GM12874 (cell line): ENCODE measurements at regions not wholly inside any gene's neighbourhood (a gene's known extent, or its start where the extent isn't known, plus 50 kb on each side); places are given as distances from the start of the nearest gene placed in this dataset.

Experiments used
- TF ChIP-seq, protein P1 (sequence below): IDR thresholded peaks from 2 replicates; pipeline ENCODE4 v1.5.1; 2011; ENCODE audit warnings: low read depth, mild to moderate bottlenecking, control low read depth, low read length, moderate library complexity; ENCODE audit not compliant: insufficient read depth

DNA sequence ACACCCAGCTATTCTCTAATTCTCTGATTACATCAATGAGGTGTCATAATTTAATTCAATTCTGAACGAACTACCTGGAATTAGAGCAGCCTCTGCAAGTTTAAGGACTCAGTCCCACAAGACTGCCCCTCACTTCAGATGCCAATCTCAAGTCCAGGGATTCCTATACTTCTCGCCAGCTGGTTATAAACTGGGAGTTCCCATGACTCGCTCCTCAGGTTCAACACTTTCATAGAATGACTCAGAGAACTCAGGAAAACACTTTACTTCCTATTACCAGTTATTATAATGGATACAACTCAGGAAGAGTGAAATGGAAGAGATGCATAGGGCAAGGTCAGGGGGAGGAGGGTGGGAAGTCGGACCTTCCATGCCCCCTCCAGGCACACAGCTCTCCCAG is 112.3 kb upstream of the ATP5MC3 start:
- TF ChIP-seq, protein P1, sequence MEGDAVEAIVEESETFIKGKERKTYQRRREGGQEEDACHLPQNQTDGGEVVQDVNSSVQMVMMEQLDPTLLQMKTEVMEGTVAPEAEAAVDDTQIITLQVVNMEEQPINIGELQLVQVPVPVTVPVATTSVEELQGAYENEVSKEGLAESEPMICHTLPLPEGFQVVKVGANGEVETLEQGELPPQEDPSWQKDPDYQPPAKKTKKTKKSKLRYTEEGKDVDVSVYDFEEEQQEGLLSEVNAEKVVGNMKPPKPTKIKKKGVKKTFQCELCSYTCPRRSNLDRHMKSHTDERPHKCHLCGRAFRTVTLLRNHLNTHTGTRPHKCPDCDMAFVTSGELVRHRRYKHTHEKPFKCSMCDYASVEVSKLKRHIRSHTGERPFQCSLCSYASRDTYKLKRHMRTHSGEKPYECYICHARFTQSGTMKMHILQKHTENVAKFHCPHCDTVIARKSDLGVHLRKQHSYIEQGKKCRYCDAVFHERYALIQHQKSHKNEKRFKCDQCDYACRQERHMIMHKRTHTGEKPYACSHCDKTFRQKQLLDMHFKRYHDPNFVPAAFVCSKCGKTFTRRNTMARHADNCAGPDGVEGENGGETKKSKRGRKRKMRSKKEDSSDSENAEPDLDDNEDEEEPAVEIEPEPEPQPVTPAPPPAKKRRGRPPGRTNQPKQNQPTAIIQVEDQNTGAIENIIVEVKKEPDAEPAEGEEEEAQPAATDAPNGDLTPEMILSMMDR, result no peak

DNA sequence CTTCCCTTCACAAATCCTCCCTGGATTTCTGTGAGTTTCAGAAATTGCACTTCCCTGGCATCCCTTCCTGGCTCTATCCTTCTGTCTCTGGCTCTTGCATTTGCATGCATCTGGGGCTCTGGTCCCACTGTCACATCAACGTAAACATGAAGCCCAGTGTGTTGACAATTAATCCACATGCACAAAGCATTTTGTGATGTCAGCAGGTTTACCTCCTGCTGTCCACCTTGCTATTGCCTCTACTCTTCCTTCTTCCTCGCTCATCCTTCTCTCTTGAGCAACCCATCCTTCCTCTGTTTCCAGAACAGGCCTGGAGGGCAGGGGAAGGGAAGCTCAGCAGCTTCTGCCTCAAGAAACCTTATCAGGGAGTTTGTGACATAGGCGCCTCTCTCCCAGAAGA is 111.7 kb upstream of the ATP5MC3 start:
- TF ChIP-seq, protein P1, result no peak

DNA sequence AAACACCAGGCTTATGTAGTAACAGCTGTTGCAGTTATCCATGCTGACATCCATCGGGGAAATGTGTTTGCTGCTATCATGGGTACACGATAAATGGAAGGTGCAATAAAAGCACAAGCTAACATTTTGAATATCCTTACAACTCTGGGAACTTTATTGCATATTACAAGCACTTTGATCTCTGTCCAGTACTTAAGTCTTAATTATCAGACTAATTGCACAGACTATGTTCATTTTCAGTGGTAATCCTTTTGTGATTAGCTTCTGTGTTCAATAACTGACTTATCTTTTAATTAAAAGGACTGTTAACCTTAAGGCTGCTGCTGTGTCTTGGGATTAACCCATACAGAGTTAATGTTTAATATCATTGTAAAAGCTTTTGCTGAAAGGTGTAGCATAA is 101.4 kb upstream of the ATP5MC3 start:
- TF ChIP-seq, protein P1, result no peak

DNA sequence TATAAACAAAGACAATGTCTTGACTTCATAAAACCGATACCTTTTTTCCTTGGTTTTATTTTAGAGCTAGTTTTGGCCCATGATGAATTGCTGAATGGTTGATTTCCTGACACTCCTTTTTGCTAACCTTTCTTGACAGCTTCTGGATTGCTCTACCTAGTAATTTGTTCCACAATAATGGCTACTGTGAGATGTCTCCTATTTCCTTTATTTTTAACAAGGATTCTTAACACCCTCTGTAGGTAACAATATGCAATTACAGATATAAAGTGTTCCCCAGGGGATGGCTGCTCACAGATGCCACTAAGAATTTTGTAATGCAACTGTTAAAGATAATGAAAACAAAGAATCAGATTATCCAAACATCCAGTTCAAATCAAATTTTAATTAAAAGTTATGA is 100.8 kb upstream of the ATP5MC3 start:
- TF ChIP-seq, protein P1, result peak; percentile 22; the same call in 1 of the 2 replicates

DNA sequence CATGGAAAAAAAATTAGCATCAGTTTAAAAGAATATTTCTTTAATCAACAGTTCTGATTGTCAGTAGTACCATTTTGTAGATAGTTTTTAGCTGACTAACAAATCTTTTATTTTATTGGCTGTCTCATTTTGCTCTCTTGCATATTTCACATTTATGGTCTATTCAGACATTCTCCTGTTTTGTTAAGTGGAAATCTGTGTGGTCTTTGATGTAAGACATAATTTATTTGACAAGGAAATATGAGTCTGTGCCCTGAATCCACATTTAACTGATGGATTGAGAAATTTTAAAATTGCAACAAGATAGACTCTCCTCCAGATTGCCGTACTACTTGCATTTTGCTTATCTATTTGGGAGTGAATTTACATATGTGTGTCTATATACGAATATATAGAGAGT is 96.3 kb upstream of the ATP5MC3 start:
- TF ChIP-seq, protein P1, result no peak

DNA sequence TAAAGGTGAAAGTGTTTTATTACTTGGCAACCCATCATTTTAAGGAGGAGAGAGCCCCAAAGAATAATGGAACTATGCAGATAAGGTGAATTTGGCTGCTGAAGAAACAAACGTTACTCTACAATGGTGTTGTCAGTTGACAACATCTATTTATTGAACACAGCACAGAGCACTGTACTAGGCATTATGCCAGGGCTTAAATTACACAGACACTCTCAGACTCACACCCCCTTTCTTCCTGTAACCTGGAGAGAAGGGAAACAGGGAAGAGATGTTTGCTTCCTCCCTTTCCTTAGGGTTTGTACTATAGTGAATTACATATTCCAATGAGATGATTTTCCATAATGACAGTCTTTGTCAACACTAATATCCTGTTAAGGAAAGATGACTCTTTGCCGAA is 94.0 kb upstream of the ATP5MC3 start:
- TF ChIP-seq, protein P1, result no peak

DNA sequence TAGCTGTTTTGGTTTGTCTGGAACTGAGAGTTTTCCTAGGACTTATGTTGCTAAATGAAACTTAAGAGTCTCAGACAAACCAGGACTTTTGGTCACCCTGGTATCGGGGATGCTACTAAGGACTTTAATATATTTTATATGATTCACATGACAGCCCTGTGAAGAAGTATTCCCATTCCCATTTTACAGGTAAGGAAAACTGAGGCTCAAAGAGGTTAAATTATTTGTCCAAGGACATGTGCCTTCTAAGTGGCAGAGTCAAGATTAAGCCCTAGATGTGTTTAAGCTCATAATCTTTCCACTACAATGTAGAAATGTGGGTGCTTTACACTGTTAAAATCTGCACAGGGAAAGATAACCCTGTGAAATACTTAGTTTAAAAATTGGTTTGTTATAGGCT is 77.7 kb upstream of the ATP5MC3 start:
- TF ChIP-seq, protein P1, result no peak

DNA sequence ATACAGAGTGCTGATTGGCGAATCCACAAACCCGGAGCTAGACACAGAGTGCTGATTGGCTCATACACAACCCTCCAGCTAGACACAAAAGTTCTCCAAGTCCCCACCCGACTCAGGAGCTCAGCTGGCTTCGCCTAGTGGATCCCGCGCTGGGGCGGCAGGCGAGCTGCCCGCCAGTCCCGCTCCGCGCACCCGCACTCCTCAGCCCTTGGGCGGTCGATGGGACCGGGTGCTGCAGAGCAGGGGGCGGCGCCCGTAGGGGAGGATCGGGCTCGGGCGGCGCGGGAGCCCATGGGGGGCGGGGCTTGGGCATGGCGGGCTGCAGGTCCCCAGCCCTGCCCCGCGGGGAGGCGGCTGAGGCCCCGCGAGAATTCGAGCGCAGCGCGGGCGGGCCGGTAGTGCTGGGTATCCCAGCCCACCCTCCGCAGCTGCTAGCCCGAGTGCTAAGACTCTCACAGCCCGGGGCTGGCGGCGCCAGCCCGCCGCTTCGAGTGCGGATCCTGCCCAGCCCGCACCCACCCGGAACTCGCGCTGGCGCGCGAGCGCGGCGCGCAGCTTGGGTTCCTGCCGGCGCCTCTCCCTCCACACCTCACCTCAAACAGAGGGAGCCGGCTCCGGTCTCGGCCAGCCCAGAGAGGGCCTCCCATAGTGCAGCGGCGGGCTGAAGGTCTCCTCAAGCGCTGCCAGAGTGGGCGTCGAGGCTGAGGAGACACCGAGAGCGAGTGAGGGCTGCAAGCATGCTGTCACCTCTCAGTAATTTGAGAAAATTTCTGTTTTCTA is 75.5 kb upstream of the ATP5MC3 start:
- TF ChIP-seq, protein P1, result no peak
